Adipocyte (in vitro differentiated cells): ENCODE measurements at regions not wholly inside any gene's neighbourhood (a gene's known extent, or its start where the extent isn't known, plus 50 kb on each side); places are given as distances from the start of the nearest gene placed in this dataset.
"Not testable (repeated sequence)": the region's sequence is repeated elsewhere in the genome, so short reads cannot be mapped to it uniquely, and the experiment has no call there.

Source experiments
- DNase-seq: peaks from one replicate; pipeline ENCODE4 v3.0.0-alpha.2; 2015; ENCODE audit warnings: low read depth
- H3K27me3 ChIP-seq: replicated peaks from 2 replicates; pipeline ENCODE4 v1.7.0; 2013; ENCODE audit warnings: mild to moderate bottlenecking, low read length, moderate library complexity; ENCODE audit not compliant: control insufficient read depth, insufficient read depth
- H3K36me3 ChIP-seq: 2 replicates; pipeline ENCODE4 v1.7.0; 2013; ENCODE audit warnings: low read length, mild to moderate bottlenecking, moderate library complexity; ENCODE audit not compliant: control insufficient read depth, insufficient read depth, severe bottlenecking
- H3K4me1 ChIP-seq: 2 replicates; pipeline ENCODE4 v1.7.0; 2013; ENCODE audit warnings: mild to moderate bottlenecking, low read length, moderate library complexity; ENCODE audit not compliant: control insufficient read depth, insufficient read depth
- H3K4me3 ChIP-seq: 2 replicates; pipeline ENCODE4 v1.7.0; 2013; ENCODE audit warnings: mild to moderate bottlenecking, low read length, moderate library complexity
- H3K9ac ChIP-seq: 2 replicates; pipeline ENCODE4 v1.7.0; 2013; ENCODE audit warnings: mild to moderate bottlenecking, low read length, moderate library complexity
- H3K9me3 ChIP-seq: 2 replicates; pipeline ENCODE4 v1.7.0; 2013; ENCODE audit warnings: mild to moderate bottlenecking, low read length, moderate library complexity; ENCODE audit not compliant: control insufficient read depth

GRCh38 chr4:189665712-189666305 is 274.9 kb upstream of the FRG1 start:
- not testable (repeated sequence) for H3K4me3 ChIP-seq, H3K36me3 ChIP-seq, H3K9me3 ChIP-seq, H3K27me3 ChIP-seq, DNase-seq, H3K9ac ChIP-seq, H3K4me1 ChIP-seq

- not testable (repeated sequence) for H3K36me3 ChIP-seq, H3K4me3 ChIP-seq, H3K4me1 ChIP-seq, H3K9ac ChIP-seq, H3K27me3 ChIP-seq, H3K9me3 ChIP-seq, DNase-seq
These were observed 273.3 kb upstream of the FRG1 start for GRCh38 chr4:189667386-189667785.

- DNase-seq, H3K4me1 ChIP-seq, H3K36me3 ChIP-seq: not testable (repeated sequence)
These were observed 242.9 kb upstream of the FRG1 start for GRCh38 chr4:189697675-189698245.

GRCh38 chr4:189703000-189703399 is 237.7 kb upstream of the FRG1 start:
- H3K27me3 ChIP-seq, H3K4me1 ChIP-seq, DNase-seq: not testable (repeated sequence)

More at GRCh38 chr4:189697675-189698245, 242.9 kb upstream of the FRG1 start:
- H3K9me3 ChIP-seq, H3K27me3 ChIP-seq, H3K4me3 ChIP-seq, H3K9ac ChIP-seq: not testable (repeated sequence)

GRCh38 chr4:189706821-189707220 is 233.9 kb upstream of the FRG1 start:
- H3K27me3 ChIP-seq, H3K36me3 ChIP-seq, H3K4me1 ChIP-seq, H3K9me3 ChIP-seq, DNase-seq, H3K9ac ChIP-seq, H3K4me3 ChIP-seq: not testable (repeated sequence)

More at GRCh38 chr4:189703000-189703399, 237.7 kb upstream of the FRG1 start:
- not testable (repeated sequence) for H3K36me3 ChIP-seq, H3K9ac ChIP-seq, H3K4me3 ChIP-seq, H3K9me3 ChIP-seq

- not testable (repeated sequence) for H3K4me1 ChIP-seq, H3K4me3 ChIP-seq, H3K36me3 ChIP-seq, DNase-seq, H3K9ac ChIP-seq, H3K27me3 ChIP-seq, H3K9me3 ChIP-seq
These were observed 233.4 kb upstream of the FRG1 start for GRCh38 chr4:189707227-189707626.

- H3K36me3 ChIP-seq, H3K9ac ChIP-seq, H3K9me3 ChIP-seq, H3K4me3 ChIP-seq, DNase-seq, H3K4me1 ChIP-seq, H3K27me3 ChIP-seq: not testable (repeated sequence)
These were observed 228.7 kb upstream of the FRG1 start for GRCh38 chr4:189711956-189712355.

GRCh38 chr4:189721016-189721993 is 219.4 kb upstream of the FRG1 start:
- not testable (repeated sequence) for H3K9me3 ChIP-seq, H3K36me3 ChIP-seq, H3K4me3 ChIP-seq, H3K4me1 ChIP-seq, H3K27me3 ChIP-seq, DNase-seq, H3K9ac ChIP-seq

GRCh38 chr4:189722324-189723003 is 218.2 kb upstream of the FRG1 start:
- H3K4me1 ChIP-seq, H3K9me3 ChIP-seq, H3K9ac ChIP-seq, DNase-seq, H3K36me3 ChIP-seq, H3K27me3 ChIP-seq, H3K4me3 ChIP-seq: not testable (repeated sequence)

GRCh38 chr4:189727982-189728638 is 212.6 kb upstream of the FRG1 start:
- not testable (repeated sequence) for H3K27me3 ChIP-seq, H3K9ac ChIP-seq, H3K4me3 ChIP-seq, H3K36me3 ChIP-seq, H3K4me1 ChIP-seq, H3K9me3 ChIP-seq, DNase-seq

- H3K27me3 ChIP-seq, H3K9me3 ChIP-seq, DNase-seq, H3K9ac ChIP-seq, H3K4me3 ChIP-seq, H3K36me3 ChIP-seq, H3K4me1 ChIP-seq: not testable (repeated sequence)
These were observed 208.7 kb upstream of the FRG1 start for GRCh38 chr4:189731989-189732388.
